ENCODE measurements at regions not wholly inside any gene's neighbourhood (a gene's known extent, or its start where the extent isn't known, plus 50 kb on each side); places are given as distances from the start of the nearest gene placed in this dataset.

DNA sequence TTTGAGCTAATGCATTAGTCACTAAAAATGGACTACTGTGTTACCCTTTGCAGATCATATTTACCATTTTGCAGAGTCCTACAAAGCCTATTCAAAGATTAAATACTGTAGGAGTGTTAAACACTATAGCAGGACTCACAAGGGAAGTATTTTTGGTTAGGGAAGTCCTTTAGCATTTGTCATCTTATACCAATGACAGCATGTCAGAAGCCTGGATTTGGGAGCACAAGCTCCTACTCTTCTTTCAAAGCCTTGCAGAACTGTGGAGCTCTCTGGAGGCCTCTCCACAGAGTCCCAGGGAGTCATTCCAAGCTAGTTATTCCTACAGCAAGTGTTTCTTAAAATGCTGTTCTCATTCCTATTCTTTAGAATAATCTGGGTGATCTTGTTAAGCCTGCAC lies 288.8 kb downstream of the PIK3R1 start:
- H3K4me1 ChIP-seq (ENCODE audit: insufficient read depth): no peaks in the 10 kb centered on the region
- no peak overlapping the region for H3K27ac ChIP-seq
- no peaks in the 10 kb centered on the region for H3K9me3 ChIP-seq
- H3K27me3 ChIP-seq: no peaks in the 10 kb centered on the region
- intact Hi-C loops (cut with DNase I): no loop called here
- no peak for TF ChIP-seq POLR2A (IDR thresholded peaks at IDR 0.05)
- no peak for DNase-seq
- no peaks in the 10 kb centered on the region for H3K36me3 ChIP-seq
- H3K4me3 ChIP-seq: no peak overlapping the region

DNA sequence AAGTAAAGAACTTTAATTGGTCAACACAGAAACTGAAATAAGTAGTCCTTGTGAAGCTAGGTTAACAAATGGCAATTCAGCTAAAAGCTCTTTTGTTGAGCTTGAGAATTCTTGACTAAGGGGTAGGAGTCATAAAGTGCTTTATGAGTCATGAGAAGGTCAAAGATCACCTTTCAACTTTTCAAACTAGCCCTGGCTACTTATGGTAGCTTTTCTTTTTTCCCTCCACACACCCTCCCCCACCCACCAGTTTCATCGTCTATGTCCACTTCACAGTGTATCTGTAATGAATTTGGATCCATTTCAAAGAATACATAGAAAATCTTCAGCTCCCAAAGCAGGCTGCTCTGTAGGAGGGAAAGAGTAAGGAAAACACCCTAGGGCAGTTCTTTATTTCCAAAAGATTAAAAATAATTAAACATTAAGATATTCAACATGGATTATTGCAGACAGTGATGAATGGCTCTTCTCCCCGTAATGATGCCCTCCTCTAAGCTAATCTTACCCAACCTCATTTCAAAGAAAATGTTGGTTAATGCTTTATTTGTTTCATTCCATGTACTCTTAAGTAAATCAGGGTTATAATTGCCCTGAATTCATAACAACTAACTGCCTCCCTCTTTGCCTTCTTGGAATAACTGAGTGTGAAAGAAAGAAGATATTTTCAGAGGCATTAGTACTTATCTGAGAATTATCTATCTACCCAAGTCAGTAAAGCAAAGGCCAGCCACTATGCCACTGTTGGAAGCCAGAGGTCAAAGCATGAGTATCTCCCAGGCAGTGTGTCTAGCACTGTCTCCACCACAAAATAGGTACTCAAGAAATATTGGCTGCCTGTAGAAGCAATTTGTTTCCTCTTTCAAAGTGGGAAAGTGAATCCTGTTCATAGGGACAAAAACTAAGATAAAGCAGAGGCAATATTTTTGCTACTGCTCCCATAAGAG lies 290.6 kb downstream of the PIK3R1 start:
- no peaks in the 10 kb centered on the region for H3K4me1 ChIP-seq (ENCODE audit: insufficient read depth)
- H3K27ac ChIP-seq: no peak overlapping the region
- peak in 1 of 5 donors; percentile 13 for DNase-seq
- H3K4me3 ChIP-seq: no peak overlapping the region
- no peaks in the 10 kb centered on the region for H3K27me3 ChIP-seq
- 11 to 21% (median 21%) methylated on average over 2 of the region's 2 CpGs for WGBS, 3 donors
- no peaks in the 10 kb centered on the region for H3K9me3 ChIP-seq
- H3K36me3 ChIP-seq: no peaks in the 10 kb centered on the region
- intact Hi-C loops (cut with DNase I): no loop called here
- no peak for TF ChIP-seq EP300 (IDR thresholded peaks at IDR 0.05)
- TF ChIP-seq POLR2A (IDR thresholded peaks at IDR 0.05): no peak
- TF ChIP-seq, protein P1, sequence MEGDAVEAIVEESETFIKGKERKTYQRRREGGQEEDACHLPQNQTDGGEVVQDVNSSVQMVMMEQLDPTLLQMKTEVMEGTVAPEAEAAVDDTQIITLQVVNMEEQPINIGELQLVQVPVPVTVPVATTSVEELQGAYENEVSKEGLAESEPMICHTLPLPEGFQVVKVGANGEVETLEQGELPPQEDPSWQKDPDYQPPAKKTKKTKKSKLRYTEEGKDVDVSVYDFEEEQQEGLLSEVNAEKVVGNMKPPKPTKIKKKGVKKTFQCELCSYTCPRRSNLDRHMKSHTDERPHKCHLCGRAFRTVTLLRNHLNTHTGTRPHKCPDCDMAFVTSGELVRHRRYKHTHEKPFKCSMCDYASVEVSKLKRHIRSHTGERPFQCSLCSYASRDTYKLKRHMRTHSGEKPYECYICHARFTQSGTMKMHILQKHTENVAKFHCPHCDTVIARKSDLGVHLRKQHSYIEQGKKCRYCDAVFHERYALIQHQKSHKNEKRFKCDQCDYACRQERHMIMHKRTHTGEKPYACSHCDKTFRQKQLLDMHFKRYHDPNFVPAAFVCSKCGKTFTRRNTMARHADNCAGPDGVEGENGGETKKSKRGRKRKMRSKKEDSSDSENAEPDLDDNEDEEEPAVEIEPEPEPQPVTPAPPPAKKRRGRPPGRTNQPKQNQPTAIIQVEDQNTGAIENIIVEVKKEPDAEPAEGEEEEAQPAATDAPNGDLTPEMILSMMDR (IDR thresholded peaks at IDR 0.05): no peak

DNA sequence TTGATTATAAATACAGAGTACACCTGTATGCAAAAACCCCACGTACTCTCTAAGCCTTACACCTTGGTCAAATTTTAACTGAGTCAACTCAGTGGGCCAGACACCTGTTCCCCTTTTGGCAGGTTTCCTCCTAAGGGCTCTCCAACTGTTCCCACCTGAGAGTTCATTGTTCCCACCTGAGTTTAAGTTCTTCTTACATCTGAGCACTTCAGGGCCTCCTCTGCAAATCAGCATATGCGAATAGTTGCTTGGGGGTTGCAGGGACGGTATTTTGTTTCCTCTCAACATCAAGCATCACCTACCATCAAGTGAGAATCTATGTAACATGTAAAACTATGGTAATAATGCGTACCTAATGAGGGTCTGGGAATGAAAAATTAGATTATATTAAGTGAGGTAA lies 300.0 kb downstream of the PIK3R1 start:
- Histone ChIP-seq H3K4me3 (no peak overlapping the region), H3K36me3 (no peaks in the 10 kb centered on the region), H3K4me1 (ENCODE audit: insufficient read depth) (no peaks in the 10 kb centered on the region), H3K27ac (no peak overlapping the region), H3K27me3 (no peaks in the 10 kb centered on the region), H3K9me3 (no peaks in the 10 kb centered on the region)
- DNase-seq: no peak
- no peak for TF ChIP-seq POLR2A (IDR thresholded peaks at IDR 0.05)
- TF ChIP-seq EP300 (IDR thresholded peaks at IDR 0.05): no peak
- TF ChIP-seq, protein P1 (IDR thresholded peaks at IDR 0.05): no peak
- 86 to 93% (median 91%) methylated on average over 4 of the region's 4 CpGs for WGBS, 3 donors
- intact Hi-C loops (cut with DNase I): no loop called here

- intact Hi-C loops (cut with DNase I): no loop called here
- H3K27ac ChIP-seq: no peak overlapping the region
- H3K9me3 ChIP-seq: no peaks in the 10 kb centered on the region
- DNase-seq: no peak
- H3K27me3 ChIP-seq: no peaks in the 10 kb centered on the region
- no peaks in the 10 kb centered on the region for H3K36me3 ChIP-seq
- 88 to 96% (median 90%) methylated on average over 4 of the region's 4 CpGs for WGBS, 3 donors
- H3K4me3 ChIP-seq: no peak overlapping the region
- TF ChIP-seq, protein P1 (IDR thresholded peaks at IDR 0.05): no peak
- TF ChIP-seq POLR2A (IDR thresholded peaks at IDR 0.05) (no peak), EP300 (IDR thresholded peaks at IDR 0.05) (no peak)
- H3K4me1 ChIP-seq (ENCODE audit: insufficient read depth): no peaks in the 10 kb centered on the region
These were observed 302.7 kb downstream of the PIK3R1 start for GRCh38 chr5:68518286-68518685.

DNA sequence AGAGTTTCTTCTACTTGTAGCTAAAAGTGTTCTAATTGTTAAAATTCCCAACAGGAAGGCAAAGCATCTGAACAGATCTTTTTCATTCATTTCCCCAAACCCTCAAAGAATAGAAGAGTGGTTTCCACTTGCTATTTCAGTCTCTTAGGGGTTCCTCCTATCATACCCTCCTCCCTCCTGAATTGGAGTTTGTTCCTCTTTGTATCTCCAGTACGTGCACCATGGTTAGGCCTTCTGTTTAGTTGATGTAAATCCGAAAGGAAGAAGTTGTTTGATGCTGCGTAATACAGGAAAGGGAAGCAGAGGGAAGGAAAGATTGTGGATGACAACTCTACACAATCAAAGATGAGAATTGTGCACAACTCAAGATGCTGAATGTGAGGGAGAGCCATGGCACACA lies 303.6 kb downstream of the PIK3R1 start:
- H3K4me1 ChIP-seq (ENCODE audit: insufficient read depth): no peaks in the 10 kb centered on the region

More for the DNA sequence above, 303.6 kb downstream of the PIK3R1 start:
- Histone ChIP-seq H3K36me3 (no peaks in the 10 kb centered on the region), H3K27ac (no peak overlapping the region), H3K9me3 (no peaks in the 10 kb centered on the region), H3K27me3 (no peaks in the 10 kb centered on the region), H3K4me3 (no peak overlapping the region)
- TF ChIP-seq, protein P1 (IDR thresholded peaks at IDR 0.05): no peak
- TF ChIP-seq EP300 (IDR thresholded peaks at IDR 0.05) (no peak), POLR2A (IDR thresholded peaks at IDR 0.05) (no peak)
- whole genome bisulfite sequencing, 3 donors: 82 to 93% (median 90%) methylated on average over 3 of the region's 3 CpGs
- intact Hi-C loops (cut with DNase I): no loop called here
- no peak for DNase-seq

All from ovary (tissue), 7 donors.